ENCODE measurements at regions not wholly inside any gene's neighbourhood (a gene's known extent, or its start where the extent isn't known, plus 50 kb on each side); places are given as distances from the start of the nearest gene placed in this dataset.

DNA sequence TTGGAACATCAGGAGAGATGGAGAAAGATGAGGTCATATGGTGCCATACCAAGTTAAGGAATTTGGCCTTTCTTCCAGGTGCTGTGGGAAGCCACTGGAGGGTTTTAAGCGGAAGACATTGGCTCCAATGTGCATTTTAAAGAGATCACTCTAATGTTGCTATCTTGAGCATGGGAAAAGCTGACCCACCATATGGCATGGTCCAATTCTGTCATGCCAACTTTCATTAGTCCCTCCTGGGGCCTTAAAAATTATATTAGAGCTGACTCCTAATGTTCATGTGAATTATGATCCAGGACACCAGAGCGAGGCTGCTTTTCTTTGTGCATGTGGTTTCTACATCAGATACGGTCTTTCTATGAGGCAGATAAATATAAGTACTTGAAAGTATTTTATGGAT lies 335.0 kb upstream of the TSHZ2 start:
- Histone ChIP-seq H3K79me2 (ENCODE audit: insufficient read depth, low read length) (no peaks in the 10 kb centered on the region), H2AFZ (ENCODE audit: low read depth, low read length, poor library complexity, severe bottlenecking) (no peak overlapping the region), H4K20me1 (ENCODE audit: insufficient read depth) (no peaks in the 10 kb centered on the region), H3K36me3 (ENCODE audit: control insufficient read depth in 1 of 2, insufficient read depth in 2 of 2, low read length in 2 of 2) (no peaks in the 10 kb centered on the region), H3K27me3 (ENCODE audit: insufficient read depth, low read length) (no peaks in the 10 kb centered on the region), H3K9ac (ENCODE audit: low read length) (no peak overlapping the region), H3K27ac (ENCODE audit: low read depth, low read length) (no peak overlapping the region), H3K4me1 (ENCODE audit: control insufficient read depth in 1 of 2, insufficient read depth in 2 of 2, low read length in 2 of 2) (no peaks in the 10 kb centered on the region), H3K4me3 (replicated peaks in 1 of 2; ENCODE audit: low read depth in 1 of 2, low read length in 2 of 2) (no peak overlapping the region), H3K9me3 (ENCODE audit: control insufficient read depth in 1 of 2, insufficient read depth in 1 of 2, low read depth in 1 of 2, low read length in 2 of 2) (peaks cover 0 to 8% of the 10 kb centered on the region in 2 experiments; a peak in 1 of 4 replicates), H3K4me2 (ENCODE audit: low read length) (no peak overlapping the region), H3K9me2 (ENCODE audit: insufficient read depth) (no peaks in the 10 kb centered on the region)
- intact Hi-C loops (cut with micrococcal nuclease) = no loop called here
- no peak for DNase-seq (ENCODE audit: low read depth, low spot score)
- TF ChIP-seq CBX3 (IDR thresholded peaks at IDR 0.05; ENCODE audit: low read depth) = no peak
- TF ChIP-seq YY1 (IDR thresholded peaks at IDR 0.05; ENCODE audit: extremely low read depth, insufficient replicate concordance, low read depth, low read length) = no peak
- TF ChIP-seq FOSL1 (IDR thresholded peaks at IDR 0.05; ENCODE audit: low read depth) = no peak
- TF ChIP-seq EZH2phosphoT487 (IDR thresholded peaks at IDR 0.05; ENCODE audit: borderline replicate concordance) = no peak
- TF ChIP-seq JUND (IDR thresholded peaks at IDR 0.05) = no peak
- RAD21 ChIA-PET (ENCODE audit: low non-redundant PET in 1 of 2, low total read pairs in 2 of 2, uncharacterized antibody in 2 of 2, unreplicated experiment in 2 of 2) = no interaction called here
- no TSS peak for BruUV-seq (replicated peaks)
- CTCF ChIA-PET = no interaction called here
- no peak for ATAC-seq
- POLR2A ChIA-PET = no interaction called here

DNA sequence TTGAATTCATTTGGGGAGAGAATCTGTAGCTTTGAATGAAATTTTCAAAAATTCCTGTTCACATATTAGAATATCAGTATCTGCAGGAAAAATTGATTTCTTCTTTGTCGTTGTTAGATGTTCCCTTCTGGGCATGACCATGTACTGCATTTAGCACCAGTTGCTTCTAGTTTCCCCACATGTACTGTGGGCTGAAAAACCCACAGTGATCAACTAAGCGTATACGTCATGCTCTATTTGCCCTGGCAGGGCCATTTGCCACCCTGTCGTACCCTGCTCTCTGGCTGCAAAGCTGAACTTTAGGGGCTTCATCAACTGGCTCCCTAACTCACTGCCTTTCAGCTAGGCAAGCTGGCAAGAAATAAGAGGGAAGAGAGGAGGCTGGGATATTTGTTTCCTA lies 340.7 kb upstream of the TSHZ2 start:
- ChIA-PET POLR2A (no interaction called here), RAD21 (ENCODE audit: low non-redundant PET in 1 of 2, low total read pairs in 2 of 2, uncharacterized antibody in 2 of 2, unreplicated experiment in 2 of 2) (no interaction called here), CTCF (no interaction called here)
- Histone ChIP-seq H3K9ac (ENCODE audit: low read length) (no peak overlapping the region), H3K4me1 (ENCODE audit: control insufficient read depth in 1 of 2, insufficient read depth in 2 of 2, low read length in 2 of 2) (no peaks in the 10 kb centered on the region), H3K9me2 (ENCODE audit: insufficient read depth) (no peaks in the 10 kb centered on the region), H3K36me3 (ENCODE audit: control insufficient read depth in 1 of 2, insufficient read depth in 2 of 2, low read length in 2 of 2) (no peaks in the 10 kb centered on the region), H2AFZ (ENCODE audit: low read depth, low read length, poor library complexity, severe bottlenecking) (no peak overlapping the region), H3K9me3 (ENCODE audit: control insufficient read depth in 1 of 2, insufficient read depth in 1 of 2, low read depth in 1 of 2, low read length in 2 of 2) (peaks cover 3 to 8% of the 10 kb centered on the region in 2 experiments; a peak in 1 of 4 replicates), H4K20me1 (ENCODE audit: insufficient read depth) (no peaks in the 10 kb centered on the region), H3K27me3 (ENCODE audit: insufficient read depth, low read length) (no peaks in the 10 kb centered on the region), H3K79me2 (ENCODE audit: insufficient read depth, low read length) (no peaks in the 10 kb centered on the region), H3K4me2 (ENCODE audit: low read length) (no peak overlapping the region), H3K4me3 (replicated peaks in 1 of 2; ENCODE audit: low read depth in 1 of 2, low read length in 2 of 2) (no peak overlapping the region), H3K27ac (ENCODE audit: low read depth, low read length) (no peak overlapping the region)
- intact Hi-C loops (cut with micrococcal nuclease) = no loop called here
- no peak for DNase-seq (ENCODE audit: low read depth, low spot score)
- no peak for ATAC-seq
- no TSS peak for BruUV-seq (replicated peaks)
- TF ChIP-seq SP1 (IDR thresholded peaks at IDR 0.05; ENCODE audit: low read depth) (no peak), SRF (IDR thresholded peaks at IDR 0.05; ENCODE audit: low read depth) (no peak), EZH2 (IDR thresholded peaks at IDR 0.05) (no peak), SIN3A (IDR thresholded peaks at IDR 0.05; ENCODE audit: low read depth) (no peak), RAD21 (IDR thresholded peaks at IDR 0.05; ENCODE audit: low read depth) (no peak), ELF1 (IDR thresholded peaks at IDR 0.05; ENCODE audit: borderline replicate concordance, low read depth) (no peak)
- TF ChIP-seq, protein P1, sequence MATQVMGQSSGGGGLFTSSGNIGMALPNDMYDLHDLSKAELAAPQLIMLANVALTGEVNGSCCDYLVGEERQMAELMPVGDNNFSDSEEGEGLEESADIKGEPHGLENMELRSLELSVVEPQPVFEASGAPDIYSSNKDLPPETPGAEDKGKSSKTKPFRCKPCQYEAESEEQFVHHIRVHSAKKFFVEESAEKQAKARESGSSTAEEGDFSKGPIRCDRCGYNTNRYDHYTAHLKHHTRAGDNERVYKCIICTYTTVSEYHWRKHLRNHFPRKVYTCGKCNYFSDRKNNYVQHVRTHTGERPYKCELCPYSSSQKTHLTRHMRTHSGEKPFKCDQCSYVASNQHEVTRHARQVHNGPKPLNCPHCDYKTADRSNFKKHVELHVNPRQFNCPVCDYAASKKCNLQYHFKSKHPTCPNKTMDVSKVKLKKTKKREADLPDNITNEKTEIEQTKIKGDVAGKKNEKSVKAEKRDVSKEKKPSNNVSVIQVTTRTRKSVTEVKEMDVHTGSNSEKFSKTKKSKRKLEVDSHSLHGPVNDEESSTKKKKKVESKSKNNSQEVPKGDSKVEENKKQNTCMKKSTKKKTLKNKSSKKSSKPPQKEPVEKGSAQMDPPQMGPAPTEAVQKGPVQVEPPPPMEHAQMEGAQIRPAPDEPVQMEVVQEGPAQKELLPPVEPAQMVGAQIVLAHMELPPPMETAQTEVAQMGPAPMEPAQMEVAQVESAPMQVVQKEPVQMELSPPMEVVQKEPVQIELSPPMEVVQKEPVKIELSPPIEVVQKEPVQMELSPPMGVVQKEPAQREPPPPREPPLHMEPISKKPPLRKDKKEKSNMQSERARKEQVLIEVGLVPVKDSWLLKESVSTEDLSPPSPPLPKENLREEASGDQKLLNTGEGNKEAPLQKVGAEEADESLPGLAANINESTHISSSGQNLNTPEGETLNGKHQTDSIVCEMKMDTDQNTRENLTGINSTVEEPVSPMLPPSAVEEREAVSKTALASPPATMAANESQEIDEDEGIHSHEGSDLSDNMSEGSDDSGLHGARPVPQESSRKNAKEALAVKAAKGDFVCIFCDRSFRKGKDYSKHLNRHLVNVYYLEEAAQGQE (IDR thresholded peaks at IDR 0.05; ENCODE audit: low read depth) = no peak

Data from HCT116 (cell line).